CD4-positive, alpha-beta T cell treated with Interleukin-4 for 1 hour (primary cell): ENCODE measurements at regions not wholly inside any gene's neighbourhood (a gene's known extent, or its start where the extent isn't known, plus 50 kb on each side); places are given as distances from the start of the nearest gene placed in this dataset.
"Not testable (repeated sequence)": the region's sequence is repeated elsewhere in the genome, so short reads cannot be mapped to it uniquely, and the experiment has no call there.

Experiments
- DNase-seq, 2 donors: peaks; one replicate each; pipeline ENCODE4 v3.0.0-alpha.2; 2020 to 2022

DNA sequence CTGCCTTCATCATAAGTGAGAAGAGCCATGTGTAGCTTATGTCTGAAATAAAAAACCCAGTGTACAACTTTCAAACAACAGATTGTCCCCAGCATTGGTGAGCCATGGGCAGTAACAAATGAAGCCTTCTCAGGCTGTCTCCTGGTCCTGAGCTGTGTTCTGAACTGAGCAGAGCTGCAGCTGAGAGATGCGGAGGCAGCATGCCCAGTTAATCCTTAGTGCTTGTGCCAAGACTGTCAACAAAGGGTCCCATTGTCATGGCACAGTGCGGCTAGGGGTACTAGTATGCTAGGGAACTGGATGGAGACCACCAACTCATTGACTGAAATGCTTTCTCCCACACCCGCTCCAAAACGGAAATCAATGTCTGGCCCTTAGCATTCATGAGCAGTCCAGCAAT, 154.3 kb downstream of the RMST start:
- DNase-seq = no peak

DNA sequence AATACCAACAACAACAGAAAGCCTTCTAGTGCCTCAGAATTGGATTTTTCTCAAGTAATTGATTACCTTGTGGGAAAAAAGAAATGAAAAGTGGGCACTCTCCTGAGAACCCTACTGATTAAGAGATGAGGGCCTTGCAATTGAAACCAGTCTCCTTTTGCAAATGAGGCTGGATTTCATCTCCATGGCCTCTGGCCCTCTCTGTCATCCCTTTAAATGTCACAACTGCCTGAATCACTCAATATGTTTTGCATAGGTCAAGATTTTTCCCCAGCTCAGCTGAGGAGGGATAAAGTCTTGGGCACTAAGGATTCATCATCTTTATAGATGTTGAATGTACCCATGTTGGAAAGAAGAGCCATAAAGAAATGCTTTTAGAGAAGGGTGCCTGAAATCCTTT, 166.4 kb downstream of the RMST start:
- DNase-seq = no peak

DNA sequence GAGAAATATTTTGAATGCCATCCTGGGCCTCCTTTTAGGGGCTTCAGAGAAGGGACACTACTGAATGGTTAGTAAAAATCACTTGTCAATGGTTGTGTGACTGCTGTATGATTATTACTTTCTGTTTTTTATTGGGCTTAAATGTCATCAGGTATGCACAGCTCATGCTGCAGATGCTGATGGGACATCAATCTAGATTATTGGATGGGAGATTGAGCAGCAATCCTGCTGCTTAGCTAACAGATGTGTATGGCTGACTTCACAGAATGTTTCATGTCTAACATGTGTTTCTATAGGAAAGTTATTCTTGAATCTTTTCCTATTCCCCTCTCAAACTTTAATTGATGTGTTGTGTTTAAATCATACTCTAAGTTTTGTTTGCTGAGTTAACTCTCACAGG, 166.8 kb downstream of the RMST start:
- DNase-seq = no peak

DNA sequence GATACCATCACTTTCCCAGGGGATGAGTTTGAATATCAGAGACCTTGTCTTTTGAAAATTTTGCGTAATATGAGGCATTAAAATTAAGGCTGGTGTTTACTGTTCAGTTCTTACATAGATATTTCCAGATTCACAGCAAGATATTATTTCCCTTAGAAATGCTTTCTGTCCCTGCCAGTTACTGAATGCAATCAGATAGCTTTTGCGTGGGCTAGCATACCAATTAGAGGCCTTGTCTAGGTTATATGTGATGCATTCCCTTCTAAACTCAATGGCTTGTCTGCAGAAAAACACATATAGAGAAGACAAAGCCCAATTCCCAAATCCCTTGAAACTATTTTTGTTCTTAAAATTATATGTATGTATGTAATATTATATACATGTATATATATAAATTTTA, 167.8 kb downstream of the RMST start:
- no peak for DNase-seq

DNA sequence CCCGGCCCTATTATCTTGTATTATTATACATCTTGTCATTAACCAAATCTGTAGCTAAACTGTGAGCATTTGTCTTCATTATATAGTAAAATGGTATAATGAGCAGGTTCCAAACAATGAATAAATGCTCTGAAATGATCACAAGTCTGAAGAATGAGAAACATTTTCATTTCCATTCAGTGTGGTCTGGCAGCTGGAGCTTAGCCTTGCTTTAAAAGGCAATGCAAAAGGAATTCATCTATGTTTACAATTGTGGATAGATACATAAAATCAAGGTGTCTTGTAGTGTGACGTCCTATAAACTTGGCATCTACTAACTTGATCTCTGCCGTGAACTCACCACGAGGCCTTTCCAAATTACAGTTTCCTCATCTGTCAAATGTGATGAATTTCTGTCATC, 168.3 kb downstream of the RMST start:
- no peak for DNase-seq

DNA sequence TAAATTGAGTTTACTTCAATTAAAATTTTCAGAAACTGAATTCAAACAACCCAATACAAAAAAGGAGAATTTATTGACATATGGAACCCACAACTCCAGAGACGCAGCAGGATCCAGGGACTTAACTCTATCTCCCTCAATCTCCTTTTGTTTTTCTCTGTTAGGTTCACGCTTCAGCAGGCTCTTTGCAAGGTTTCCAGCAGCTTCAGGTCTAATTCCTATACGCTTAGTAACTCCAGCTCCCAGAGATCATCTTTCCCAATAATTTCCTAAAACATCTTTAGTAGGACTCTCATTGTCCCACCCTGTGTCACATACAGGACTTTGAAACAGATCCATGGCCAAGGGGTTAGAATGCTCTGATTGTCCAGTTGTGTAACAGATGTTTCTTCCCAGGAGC, 175.2 kb downstream of the RMST start:
- DNase-seq = no peak

DNA sequence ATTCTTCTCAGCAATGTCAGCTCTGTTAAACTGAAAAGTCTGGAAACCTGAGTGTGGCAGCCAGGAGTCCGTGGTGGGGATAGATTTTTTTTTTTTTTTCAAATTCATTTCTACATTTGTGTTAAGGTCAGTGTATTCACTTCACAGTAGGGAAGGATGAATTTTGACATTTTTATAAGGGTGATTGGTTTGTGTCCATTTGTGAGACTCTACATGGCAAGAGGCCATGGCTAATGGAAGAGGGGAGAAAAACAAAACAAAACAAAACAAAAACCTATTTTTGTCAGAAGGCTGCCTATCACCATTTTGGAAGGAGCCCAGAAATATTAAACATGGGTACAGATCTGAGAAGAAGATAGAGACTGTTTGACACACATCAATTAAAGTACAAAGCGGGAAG, 176.1 kb downstream of the RMST start:
- DNase-seq = no peak

DNA sequence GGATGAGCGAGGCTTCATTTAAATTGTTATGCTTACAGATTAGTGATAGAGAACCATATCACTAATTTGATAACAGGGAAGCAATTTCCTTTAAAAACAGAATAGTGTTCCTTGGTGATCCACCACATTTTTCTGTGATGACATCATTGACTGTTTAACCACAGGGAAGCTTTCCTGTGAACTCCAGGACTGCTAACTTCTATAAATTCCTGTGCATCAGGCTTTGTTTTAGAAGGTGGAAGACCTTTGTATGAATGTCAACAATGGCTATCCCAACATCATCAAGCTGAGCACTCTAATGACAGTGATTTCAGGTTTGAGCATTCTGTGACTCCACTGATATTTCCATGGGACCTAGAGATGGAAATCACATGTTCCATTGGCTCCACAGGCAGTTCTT, 177.1 kb downstream of the RMST start:
- no peak for DNase-seq

DNA sequence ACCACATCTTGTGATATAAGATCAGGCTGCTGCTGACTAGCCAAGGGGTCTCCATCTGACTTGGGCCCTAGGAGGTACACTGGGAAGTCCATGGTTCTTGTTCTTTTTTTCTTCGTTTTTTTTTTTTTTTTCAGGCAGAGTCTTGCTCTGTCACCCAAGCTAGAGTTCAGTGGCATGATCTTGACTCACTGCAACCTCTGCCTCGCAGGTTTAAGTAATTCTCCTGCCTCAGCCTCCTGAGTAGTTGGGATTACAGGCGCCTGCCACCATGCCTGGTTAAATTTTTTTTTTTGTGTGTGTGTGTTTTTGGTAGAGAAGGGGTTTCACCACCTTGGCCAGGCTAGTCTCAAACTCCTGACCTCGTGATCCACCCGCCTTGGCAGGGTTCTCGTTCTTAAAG, 178.2 kb downstream of the RMST start:
- no peak for DNase-seq

DNA sequence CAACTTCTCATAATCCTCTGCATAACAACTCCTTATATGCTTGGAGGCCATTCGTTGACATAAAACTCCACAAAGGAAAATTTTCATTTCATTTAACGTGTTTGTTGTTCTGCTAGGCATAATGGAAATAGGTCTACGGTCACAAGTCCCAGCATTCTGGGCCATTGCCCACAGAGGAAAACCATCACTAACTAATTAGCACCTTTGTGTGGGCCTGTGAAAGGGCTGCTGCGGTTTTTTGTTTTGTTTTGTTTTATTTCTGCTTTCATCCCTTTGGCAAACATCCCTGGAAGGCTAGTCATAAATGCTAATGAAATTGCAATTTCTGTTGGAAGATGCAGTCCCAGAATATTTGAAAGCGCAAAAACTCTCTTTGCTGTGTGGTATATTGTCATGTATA, 180.3 kb downstream of the RMST start:
- no peak for DNase-seq

DNA sequence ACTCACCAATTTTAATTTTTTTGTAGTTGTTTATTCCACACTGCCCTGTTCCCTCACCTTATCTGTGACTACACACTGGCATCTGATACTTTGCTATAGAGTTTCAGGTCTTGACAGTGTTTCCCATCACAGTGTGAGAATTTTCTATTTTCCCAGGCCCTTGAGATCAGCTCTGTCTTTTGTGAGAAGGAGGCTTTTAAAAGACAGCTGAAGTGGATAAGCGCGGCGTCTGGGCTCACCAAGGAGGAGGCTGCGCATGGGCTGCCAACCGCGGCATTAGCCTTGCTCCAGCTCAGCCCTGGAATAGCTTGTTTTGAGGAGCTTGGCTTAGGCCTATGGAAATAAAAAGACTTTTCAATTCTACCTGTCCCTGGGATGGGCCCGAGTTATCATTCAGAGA, 181.3 kb downstream of the RMST start:
- DNase-seq = no peak

DNA sequence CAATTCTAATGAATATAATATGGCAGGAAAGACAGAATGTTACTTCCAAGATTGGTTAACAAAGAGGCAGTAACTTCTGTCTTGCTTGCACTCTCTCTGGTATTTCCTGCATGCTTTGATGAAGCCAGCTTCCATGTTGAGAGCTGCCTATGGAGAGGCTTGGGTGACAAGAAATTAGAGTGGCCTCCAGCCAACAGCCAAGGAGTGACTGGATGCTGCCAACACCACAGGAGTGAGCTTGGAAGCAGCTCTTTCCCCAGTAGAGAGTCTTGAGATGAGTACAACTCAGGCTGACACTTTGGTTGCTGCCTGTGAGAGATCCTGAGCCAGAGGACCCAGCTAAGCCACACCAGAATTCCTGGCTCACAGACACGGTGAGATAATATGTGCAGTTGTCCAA, 183.1 kb downstream of the RMST start:
- no peak for DNase-seq

DNA sequence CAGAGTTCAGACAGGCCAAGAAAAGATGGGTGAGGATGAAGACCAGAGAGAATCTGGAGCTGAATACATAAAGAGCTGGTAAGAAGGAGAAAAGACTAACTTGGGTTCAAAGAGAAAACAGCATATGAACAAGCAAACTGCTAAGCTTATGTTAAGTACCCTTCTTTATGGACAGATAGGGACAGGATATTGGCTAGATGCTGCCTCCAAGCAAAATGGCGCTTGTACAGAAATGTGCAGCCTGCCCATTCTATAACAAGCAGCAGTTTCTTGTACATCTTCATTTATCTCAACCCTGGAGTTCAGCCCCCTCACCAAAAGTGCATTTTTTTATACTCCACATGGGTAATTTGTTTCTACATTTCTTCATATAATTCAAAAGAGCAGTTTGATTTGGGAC, 184.5 kb downstream of the RMST start:
- DNase-seq = no peak

DNA sequence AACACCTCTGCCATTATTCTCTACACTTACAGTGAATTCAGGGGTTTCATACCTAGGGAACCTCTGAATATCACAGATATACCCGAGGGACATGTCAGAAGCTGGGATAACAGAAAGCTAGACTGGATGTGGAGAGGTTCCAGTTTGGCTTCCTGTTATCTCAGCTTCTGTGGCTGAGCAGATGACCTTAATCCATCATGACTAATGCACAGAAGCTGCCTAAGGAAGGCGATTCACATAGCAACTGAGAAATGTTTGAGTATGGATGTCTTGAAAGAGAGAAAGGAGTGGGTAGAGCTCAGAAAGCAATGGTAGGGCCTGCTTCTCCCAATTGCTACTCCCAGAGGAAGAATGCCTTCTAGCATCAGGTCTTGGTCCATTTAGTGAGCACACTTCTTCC, 187.6 kb downstream of the RMST start:
- no peak for DNase-seq

DNA sequence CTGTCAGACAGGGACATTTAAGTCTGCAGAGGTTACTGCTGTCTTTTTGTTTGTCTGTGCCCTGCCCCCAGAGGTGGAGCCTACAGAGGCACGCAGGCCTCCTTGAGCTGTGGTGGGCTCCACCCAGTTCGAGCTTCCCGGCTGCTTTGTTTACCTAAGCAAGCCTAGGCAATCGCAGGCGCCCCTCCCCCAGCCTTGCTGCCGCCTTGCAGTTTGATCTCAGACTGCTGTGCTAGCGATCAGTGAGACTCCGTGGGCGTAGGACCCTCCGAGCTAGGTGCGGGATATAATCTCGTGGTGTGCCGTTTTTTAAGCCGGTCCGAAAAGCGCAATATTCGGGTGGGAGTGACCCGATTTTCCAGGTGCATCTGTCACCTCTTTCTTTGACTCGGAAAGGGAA, 193.9 kb downstream of the RMST start:
- DNase-seq = not testable (repeated sequence)

DNA sequence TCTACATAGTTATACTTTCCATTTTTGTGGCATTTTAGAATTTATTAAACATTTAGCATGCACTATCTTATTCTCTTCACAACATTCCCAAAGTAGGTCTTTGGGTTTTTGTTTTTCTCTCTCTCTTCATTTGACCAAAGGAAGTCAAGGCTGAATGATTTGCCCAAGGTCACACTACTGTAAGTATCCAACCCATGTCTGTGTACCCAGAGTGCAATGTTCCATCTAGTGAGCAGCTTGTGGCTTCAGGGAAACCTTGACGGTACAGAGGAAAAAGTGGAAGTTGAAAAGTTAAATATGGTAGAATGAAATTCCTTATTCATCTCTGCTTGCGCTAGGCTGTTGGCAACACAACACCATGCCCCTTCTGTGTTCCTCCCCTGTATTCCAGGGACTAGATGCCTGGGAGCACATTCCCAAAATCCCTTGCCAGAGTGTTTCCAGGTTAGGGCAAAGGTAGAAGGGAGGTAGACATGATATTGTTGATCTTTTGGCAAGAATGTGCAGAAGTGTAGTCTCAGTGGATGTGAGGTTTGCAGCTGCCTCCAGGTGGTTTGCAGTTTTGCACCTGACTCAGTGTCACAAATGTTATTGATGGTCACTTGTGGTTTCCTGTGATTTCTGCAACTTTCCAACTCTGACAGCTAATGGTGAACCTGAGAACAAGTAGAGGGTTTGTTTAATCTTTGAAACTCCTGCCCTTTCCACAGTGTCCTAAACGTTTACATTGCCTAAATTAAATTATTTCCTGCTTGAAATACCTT, 196.7 kb downstream of the RMST start:
- DNase-seq = no peak

DNA sequence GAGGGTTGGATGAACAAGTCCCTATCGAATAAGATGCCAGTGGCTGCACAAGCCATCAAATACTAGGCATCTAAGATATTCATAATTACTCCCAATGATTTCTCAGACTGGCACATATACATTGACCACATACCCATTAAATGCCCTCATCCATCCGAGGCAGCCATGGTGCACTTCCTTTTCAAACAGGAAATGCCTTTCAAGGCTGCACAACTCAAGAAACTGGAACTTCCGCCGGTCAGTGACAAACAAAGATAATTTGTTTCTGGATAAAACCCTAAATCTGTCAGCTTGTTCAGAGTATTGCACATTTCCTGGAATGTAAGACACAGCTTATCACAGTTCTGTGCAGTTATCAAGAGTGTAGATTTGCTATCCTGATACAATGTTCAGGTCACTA, 203.7 kb downstream of the RMST start:
- DNase-seq = no peak

DNA sequence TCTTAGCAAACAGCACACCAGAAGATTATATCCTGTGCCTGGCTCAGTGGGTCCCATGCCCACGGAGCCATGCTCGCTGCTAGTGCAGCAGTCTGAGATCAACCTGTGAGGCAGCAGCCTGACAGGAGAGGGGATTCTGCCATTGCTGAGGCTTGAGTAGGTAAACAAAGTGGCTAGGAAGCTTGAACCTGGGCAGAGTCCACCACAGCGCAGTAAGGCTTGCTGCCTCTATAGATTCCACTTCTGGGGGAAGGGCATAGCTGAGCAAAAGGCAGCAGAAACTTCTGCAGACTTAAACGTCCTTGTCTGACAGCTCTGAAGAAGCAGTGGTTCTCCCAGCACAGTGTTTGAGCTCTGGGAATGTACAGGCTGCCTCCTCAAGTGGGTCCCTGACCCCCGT, 210.3 kb downstream of the RMST start:
- DNase-seq = no peak

DNA sequence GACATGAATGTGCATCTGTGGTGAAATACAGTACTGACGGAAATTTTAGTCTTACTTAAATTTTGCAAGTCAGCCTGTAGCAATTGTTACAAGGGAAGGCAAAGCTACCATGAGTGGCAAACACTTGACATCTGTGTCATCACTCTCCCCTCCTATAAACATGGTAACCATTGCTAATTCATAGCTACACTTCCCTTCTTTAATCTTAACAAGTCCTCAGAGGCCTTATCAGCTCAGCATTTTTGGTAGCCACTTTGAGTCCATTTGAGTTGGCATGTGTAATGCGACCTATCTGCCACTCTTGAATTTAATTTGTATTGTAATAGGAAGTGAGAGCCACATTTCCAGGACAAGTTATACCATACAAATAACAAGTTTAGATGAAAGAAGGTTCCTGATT, 218.1 kb downstream of the RMST start:
- no peak for DNase-seq

DNA sequence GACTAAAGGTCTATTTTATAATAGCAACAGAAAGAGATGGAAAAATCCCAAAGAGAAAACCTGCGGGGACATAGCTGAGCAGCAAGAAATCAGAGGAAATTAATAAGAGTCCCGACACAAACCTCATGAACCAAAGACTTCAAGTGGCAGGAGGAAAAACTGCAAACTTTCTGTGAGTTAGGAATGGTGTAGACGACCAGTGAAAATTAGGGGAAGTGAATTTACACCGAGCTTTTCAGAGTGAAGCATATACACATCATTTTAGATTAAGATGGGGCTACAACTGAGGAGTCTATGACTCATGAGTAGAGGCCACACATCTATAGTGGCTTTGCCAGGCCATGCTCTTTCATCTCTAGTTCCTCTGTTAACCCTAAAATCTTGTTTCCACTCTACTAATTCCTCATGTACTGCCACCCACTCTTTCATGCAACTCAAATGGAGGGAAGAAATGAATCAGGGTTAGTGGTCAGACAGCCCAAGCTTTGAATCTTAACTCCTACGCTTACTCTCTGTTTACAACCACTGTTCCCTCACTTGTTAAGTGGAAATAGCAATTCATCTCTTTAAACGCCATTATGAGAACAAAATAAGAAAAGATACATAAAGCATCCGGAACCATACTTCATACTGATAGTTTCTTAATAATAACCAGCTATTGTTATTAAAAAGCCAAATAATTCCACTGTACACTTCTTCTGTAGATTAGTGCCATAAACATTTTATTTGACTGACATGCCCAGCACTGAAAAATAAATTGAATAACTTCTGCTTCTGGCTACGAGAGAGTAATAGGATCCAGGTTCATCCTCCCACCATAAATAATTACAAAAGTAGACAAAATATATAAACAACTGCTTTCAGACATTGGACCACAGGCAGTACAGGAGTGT, 219.3 kb downstream of the RMST start:
- no peak for DNase-seq

DNA sequence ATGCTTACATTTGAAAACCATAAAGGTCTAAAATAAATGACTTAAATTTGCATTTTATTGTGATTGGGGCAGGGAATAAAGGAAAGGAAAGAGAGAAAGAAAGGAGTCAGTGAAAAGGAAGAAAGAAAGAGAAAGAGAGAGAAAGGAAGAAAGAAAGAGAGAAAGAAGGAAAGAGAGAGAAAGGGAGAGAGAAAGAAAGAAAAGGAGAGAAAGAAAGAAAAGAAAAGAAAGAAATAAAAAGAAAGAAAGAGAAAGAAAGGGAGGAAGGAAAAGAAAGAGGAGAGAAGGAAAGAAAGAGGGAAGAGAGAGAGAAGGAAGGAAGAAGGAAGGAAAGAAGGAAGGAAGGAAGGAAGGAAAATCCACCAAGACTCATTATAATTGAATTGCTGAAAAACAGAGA, 222.8 kb downstream of the RMST start:
- no peak for DNase-seq

DNA sequence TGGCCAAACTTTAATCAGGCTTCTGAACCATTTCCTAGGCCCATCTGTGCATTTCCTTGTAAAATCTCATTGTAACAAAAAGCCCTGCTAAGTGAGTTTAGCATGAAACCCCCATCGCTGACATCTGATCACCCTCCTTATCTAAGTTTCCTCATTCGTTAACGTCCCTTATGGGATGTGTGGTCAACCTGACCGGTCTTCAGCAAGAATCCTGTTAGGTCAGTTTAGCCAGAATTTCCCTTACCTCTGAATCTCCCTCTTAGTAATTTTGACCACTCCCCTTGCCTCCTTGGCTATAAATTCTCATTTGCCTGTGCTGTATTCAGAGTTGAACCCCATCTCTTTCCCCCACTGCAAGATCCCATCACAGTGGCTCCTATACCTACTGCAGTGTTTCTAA, 239.3 kb downstream of the RMST start:
- DNase-seq = no peak

DNA sequence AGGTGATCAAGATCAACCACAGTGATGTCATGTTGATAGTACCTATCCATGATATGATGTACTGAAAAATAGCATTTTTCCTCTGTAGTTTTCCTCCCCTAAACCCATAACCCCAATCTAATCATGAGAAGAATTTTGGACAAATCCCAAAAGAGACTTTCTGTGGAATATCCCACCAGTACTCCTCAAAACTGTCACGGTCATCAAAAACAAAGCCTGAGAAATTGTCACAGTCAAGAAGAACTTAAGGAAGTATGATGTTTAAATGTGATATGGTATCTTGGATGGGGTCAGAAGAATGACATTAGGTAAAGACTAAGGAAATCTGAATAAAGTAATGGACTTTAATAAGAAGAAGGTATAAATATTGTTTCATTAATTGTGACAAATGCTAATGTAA, 248.8 kb downstream of the RMST start:
- no peak for DNase-seq

DNA sequence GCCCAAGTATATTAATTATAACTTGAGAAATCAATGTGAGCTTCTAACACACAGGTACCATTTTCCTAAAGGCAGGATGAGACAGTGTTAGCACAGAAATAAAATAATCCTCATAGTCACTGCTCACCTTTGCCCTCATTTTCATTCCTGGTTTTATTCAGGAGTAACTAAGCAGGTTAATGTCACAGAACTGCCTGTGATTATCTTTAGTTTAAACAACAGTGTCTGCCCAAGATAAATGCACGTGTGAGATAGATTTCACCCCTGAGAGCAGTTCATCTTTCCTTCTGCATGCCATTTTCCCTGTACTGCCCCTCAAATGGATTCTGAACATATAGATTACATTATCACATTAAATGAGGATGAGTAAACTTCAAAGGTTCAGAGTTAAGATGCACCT, 250.7 kb downstream of the RMST start:
- no peak for DNase-seq
